ENCODE measurements at regions not wholly inside any gene's neighbourhood (a gene's known extent, or its start where the extent isn't known, plus 50 kb on each side); places are given as distances from the start of the nearest gene placed in this dataset.

DNA sequence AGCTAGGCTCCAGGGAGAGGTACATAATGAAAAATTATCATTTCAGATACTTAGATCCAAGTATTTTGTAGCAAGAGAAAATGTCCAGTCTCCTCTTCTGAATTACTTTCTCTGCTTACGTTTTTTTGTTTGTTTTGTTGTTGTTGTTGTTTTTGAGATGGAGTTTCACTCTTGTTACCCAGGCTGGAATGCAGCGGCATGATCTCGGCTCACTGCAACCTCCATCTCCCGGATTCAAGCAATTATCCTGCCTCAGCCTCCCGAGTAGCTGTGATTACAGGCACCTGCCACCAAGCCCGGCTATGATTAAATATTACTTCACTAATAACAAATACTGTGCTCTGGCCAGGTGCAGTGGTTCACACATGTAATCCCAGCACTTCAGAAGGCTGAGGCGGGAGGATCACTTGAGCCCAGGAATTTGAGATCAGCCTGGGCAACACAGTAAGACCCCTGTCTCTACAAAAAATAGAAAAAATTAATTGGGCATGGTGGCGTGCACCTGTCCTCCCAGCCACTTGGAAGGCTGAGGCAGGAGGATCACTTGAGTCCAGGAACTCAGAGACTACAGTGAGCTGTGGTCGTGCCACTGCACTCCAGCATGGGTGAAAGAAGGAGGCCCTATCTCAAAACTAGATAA is 155.0 kb upstream of the JARID2 start:
- no peaks in the 10 kb centered on the region for H3K36me3 ChIP-seq (ENCODE audit: low read depth, missing control alignments)
- TF ChIP-seq, protein P1, sequence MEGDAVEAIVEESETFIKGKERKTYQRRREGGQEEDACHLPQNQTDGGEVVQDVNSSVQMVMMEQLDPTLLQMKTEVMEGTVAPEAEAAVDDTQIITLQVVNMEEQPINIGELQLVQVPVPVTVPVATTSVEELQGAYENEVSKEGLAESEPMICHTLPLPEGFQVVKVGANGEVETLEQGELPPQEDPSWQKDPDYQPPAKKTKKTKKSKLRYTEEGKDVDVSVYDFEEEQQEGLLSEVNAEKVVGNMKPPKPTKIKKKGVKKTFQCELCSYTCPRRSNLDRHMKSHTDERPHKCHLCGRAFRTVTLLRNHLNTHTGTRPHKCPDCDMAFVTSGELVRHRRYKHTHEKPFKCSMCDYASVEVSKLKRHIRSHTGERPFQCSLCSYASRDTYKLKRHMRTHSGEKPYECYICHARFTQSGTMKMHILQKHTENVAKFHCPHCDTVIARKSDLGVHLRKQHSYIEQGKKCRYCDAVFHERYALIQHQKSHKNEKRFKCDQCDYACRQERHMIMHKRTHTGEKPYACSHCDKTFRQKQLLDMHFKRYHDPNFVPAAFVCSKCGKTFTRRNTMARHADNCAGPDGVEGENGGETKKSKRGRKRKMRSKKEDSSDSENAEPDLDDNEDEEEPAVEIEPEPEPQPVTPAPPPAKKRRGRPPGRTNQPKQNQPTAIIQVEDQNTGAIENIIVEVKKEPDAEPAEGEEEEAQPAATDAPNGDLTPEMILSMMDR (IDR thresholded peaks at IDR 0.05): no peak
- no peak for TF ChIP-seq POLR2A (IDR thresholded peaks at IDR 0.05)
- H3K27ac ChIP-seq: no peak overlapping the region
- no peaks in the 10 kb centered on the region for H3K9me3 ChIP-seq
- no peak overlapping the region for H3K4me3 ChIP-seq
- WGBS, 2 donors: 79 to 87% methylated on average over 9 of the region's 9 CpGs
- peaks cover 2% of the 10 kb centered on the region for H3K4me1 ChIP-seq
- intact Hi-C loops (cut with DNase I; ENCODE audit: low total_unique reads): no loop called here
- no peak for DNase-seq
- H3K27me3 ChIP-seq: no peaks in the 10 kb centered on the region

DNA sequence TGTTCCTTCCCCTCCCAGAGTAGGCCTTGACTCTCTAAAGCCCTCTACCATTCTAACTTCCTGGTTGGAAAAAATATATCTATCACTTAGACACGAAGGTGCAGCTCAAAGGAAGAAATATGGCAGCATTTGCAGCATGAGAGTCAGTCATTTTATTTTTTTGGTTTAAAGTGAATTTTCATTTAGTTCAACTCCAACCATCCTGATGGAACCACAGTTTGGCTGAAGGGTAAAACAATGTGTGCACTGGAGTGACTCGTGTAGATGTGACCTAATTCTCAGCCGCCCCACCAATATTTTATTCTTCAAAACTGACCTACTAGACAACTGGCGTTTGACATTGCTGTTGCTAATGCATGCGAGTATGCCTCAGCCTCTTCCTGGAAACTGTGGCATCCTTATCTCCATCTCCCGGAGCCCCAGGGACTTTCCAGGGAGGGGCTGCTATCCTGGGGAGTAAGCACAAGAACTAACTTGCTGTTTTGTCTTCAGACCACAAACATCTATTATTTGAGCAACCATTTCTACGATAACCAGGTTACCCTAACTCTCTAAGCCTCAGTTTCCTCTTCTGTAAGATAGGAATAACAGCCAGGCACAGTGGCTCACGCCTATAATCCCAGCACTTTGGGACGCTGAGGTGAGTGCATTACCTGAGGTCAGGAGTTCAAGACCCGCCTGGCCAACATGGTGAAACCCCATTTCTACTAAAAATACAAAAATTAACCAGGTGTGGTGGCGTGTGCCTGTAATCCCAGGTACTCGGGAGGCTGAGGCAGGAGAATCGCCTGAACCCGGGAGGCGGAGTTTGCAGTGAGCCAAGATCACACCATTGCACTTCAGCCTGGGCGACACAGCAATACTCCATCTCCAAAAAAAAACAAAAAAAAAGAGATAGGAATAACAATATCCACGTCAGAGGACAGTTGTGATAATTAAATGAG is 148.7 kb upstream of the JARID2 start:
- intact Hi-C loops (cut with DNase I; ENCODE audit: low total_unique reads): no loop called here
- DNase-seq: no peak
- Histone ChIP-seq H3K9me3 (no peaks in the 10 kb centered on the region), H3K4me1 (no peaks in the 10 kb centered on the region), H3K4me3 (no peak overlapping the region), H3K27ac (no peak overlapping the region), H3K27me3 (no peaks in the 10 kb centered on the region), H3K36me3 (ENCODE audit: low read depth, missing control alignments) (no peaks in the 10 kb centered on the region)
- TF ChIP-seq, protein P1 (IDR thresholded peaks at IDR 0.05): no peak
- no peak for TF ChIP-seq POLR2A (IDR thresholded peaks at IDR 0.05)
- 83 to 85% methylated on average over 17 of the region's 17 CpGs for WGBS, 2 donors

DNA sequence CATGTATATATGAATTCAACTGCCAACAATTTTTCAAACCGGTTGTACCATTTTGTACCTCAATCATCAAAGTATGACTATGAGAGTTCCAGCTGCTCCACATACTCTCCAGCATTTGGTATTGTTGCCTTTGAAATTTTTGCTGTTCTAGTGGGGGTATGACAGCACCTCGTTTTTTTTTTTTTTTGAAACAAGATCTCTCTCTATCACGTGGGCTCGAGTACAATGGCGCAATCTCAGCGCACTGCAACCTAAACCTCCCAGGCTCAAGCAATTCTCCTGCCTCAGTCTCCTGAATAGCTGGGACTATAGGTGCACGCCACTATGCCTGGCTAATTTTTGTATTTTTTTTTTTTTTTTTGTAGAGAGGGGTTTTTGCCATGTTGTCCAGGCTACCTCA is 144.7 kb upstream of the JARID2 start:
- DNase-seq: no peak
- no peak overlapping the region for H3K27ac ChIP-seq
- intact Hi-C loops (cut with DNase I; ENCODE audit: low total_unique reads): no loop called here
- 92 to 94% methylated on average over 7 of the region's 7 CpGs for WGBS, 2 donors
- no peaks in the 10 kb centered on the region for H3K9me3 ChIP-seq
- H3K27me3 ChIP-seq: no peaks in the 10 kb centered on the region
- no peaks in the 10 kb centered on the region for H3K4me1 ChIP-seq
- H3K36me3 ChIP-seq (ENCODE audit: low read depth, missing control alignments): no peaks in the 10 kb centered on the region
- TF ChIP-seq POLR2A (IDR thresholded peaks at IDR 0.05): no peak
- TF ChIP-seq, protein P1 (IDR thresholded peaks at IDR 0.05): no peak
- H3K4me3 ChIP-seq: no peak overlapping the region

DNA sequence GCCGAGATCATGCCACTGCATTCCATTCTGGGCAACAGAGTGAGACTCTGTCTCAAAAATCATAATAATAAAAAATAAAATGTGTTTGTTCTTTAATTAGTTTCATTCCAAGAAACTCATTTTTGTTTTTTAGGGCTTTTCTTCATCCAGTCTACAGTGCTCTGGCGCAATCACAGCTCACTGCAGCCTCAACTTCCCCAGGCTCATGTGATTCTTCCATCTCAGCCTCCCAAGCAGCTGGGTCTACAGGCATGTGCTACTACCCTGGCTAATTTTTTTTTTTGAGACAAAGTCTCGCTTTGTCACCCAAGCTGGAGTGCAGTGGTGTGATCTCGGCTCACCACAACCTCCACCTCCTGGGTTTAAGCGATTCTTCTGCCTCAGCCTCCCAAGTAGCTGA is 143.6 kb upstream of the JARID2 start:
- no peak for DNase-seq
- Histone ChIP-seq H3K4me3 (no peak overlapping the region), H3K9me3 (no peaks in the 10 kb centered on the region), H3K27ac (no peak overlapping the region), H3K27me3 (no peaks in the 10 kb centered on the region), H3K4me1 (no peaks in the 10 kb centered on the region), H3K36me3 (ENCODE audit: low read depth, missing control alignments) (no peaks in the 10 kb centered on the region)
- intact Hi-C loops (cut with DNase I; ENCODE audit: low total_unique reads): no loop called here
- WGBS, 2 donors: 94 to 97% methylated on average over 5 of the region's 5 CpGs
- no peak for TF ChIP-seq POLR2A (IDR thresholded peaks at IDR 0.05)

DNA sequence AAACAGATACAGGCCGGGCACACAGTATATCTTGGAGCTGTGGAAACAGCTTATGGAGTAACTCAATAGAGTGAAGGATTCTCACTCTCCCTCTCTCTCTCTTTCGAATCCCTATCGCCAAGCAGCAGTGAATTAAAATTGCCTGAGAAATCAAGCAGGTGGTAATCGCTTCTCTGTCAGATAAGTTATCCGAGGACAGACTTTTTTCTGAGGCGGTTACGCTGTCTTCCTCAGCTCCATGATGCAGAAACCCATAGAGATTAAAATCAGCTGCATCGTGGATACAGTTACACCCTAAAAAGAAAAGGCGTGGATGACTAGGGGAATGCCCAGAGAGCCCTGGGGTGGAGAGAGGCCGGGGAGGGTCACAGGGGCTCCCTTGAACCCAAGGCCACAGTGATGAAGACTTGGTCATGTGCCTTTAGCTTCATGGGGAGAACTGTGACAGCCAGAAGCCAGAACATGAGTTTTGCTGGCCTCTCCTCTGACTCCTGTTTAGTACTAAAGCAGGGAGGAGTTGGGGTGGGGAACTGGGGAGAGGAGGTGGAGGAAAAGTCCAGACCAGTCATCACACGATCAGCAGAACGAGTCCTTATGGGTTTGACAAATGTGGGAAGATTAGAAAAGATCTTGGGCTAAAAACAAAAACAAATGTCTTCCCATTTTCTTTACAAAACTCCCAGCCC is 138.8 kb upstream of the JARID2 start:
- WGBS, 2 donors: 81 to 84% methylated on average over 12 of the region's 12 CpGs
- intact Hi-C loops (cut with DNase I; ENCODE audit: low total_unique reads): no loop called here

More for the DNA sequence above, 138.8 kb upstream of the JARID2 start:
- Histone ChIP-seq H3K9me3 (no peaks in the 10 kb centered on the region), H3K27ac (no peak overlapping the region), H3K27me3 (no peaks in the 10 kb centered on the region), H3K4me3 (no peak overlapping the region), H3K36me3 (ENCODE audit: low read depth, missing control alignments) (no peaks in the 10 kb centered on the region), H3K4me1 (no peaks in the 10 kb centered on the region)
- DNase-seq: no peak
- TF ChIP-seq, protein P1 (IDR thresholded peaks at IDR 0.05): no peak
- TF ChIP-seq POLR2A (IDR thresholded peaks at IDR 0.05): no peak
